A549 (cell line): ENCODE measurements at regions not wholly inside any gene's neighbourhood (a gene's known extent, or its start where the extent isn't known, plus 50 kb on each side); places are given as distances from the start of the nearest gene placed in this dataset.

Source experiments
- CTCF ChIP-seq: fragments of >200 bp; sonication (Bioruptor Twin); formaldehyde crosslinking; IDR thresholded peaks from 3 replicates; pipeline ENCODE4 v1.5.1; 2016
- HDAC2 ChIP-seq: fragments of 200-600 bp; sonication (generic); IDR thresholded peaks from 2 replicates; pipeline ENCODE4 v1.6.1; 2016
- MAZ ChIP-seq: fragments of 150-350 bp; IDR thresholded peaks from 2 replicates; pipeline ENCODE4 v1.6.1; 2014; ENCODE audit warnings: antibody characterized with exemption, low read depth, low read length, borderline replicate concordance
- PBX3 ChIP-seq: IDR thresholded peaks from 2 replicates; pipeline ENCODE4 v1.6.1; 2012
- POLR2A ChIP-seq: IDR thresholded peaks from 2 replicates; pipeline ENCODE4 v1.6.1; 2012; ENCODE audit warnings: mild to moderate bottlenecking, low read length

- TF ChIP-seq MAZ: no peak
- TF ChIP-seq CTCF: no peak
- TF ChIP-seq HDAC2: no peak
- no peak for TF ChIP-seq PBX3
- no peak for TF ChIP-seq POLR2A
Observed at GRCh38 chr16:51734220-51734619, 583.1 kb upstream of the SALL1 start.
